Right kidney (tissue), 1 donor: ENCODE measurements at regions not wholly inside any gene's neighbourhood (a gene's known extent, or its start where the extent isn't known, plus 50 kb on each side); places are given as distances from the start of the nearest gene placed in this dataset.

Experiments
- DNase-seq: peaks from one replicate; pipeline ENCODE4 v3.0.0-alpha.2; 2016

DNA sequence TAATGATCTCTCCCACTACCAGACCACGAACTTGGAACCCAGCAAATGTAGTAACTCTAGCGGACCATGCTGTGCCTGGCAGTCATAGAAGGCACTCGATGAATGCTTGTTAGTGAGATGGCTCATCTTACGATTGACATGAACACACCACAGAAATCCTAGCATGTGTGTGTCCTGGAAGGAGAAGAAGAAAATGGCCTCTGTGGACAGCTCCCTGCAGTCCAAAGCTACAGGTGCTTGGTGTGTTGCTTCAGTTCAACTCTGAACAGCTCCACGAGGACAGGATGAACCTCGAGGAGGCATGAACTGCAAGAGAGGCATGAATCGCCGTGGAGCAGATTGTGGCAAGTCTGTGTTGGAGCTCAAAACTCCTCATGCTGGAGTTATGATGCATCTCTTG is 93.5 kb downstream of the KLF6 start:
- no peak for DNase-seq

DNA sequence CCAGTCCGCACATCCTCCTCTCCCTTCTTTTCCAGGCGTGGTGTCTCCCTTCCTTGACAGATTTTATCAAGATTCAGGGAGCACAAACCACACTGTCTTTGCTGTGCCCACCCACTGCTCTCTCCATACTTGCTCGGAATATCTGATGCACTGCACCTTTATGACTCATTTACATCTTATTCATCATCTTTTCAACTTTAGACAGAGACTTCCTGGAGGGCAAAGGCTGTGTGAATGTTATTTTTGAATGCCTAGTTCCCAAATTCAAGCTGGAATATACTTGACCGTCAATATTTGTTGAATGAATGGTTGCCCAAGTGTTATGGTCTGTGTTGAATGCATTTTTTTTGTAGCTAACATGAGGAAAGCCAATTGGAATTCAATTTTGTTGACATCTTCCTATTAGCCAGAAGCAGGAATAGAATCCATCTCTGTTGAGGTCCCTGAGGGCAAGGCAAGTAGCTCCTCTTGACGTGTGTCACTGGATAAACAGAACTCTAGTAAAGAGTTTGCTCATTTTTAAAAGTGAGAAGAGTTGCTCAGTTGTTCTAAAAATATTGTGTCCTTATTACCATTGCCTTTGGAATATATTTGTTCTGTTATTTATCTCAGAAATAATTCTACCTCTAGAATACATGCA is 95.0 kb downstream of the KLF6 start:
- no peak for DNase-seq

DNA sequence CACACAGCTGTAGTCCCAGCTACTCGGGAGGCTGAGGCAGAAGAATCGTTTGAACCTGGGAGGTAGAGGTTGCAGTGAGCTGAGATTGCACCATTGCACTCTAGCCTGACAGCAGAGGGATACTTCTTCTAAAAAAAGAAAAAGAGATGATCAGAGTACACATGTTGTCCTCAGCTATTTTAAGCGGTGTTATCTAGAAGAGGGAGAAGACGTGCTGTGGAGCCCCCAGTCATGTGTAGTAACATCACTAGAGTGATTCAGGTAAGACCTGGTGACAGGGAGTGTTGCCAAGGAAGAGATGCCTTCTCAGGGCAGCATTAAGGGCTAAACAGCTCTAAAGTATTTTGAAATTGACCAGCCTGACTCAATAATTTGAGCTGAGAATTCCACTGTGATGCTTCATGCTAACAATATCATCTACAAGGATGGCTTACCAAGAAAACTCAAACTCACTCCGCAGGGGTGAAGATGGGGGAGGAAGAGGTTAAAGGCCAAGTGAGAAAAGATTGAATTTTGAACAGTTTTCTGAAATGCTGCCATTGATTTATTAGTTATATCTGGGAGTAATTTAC is 97.4 kb downstream of the KLF6 start:
- DNase-seq: no peak

DNA sequence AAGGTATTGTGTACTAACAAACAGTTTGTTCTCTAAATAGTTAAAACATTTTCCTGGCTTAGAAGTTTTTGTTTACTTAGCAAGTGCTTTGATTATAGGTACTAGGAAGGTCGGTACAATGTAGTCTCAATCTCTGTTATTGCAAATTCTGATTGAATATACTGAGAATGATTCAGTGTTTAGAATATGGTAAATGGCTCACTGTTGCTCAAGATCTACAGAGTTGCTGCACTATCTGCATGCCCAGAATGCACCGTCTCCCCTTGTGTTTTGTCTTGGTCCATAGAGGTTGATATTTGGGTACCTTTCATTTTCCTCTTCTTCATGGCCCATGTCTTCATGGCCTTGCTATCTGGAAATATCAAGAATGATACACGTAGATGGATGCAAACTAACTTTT is 99.6 kb downstream of the KLF6 start:
- no peak for DNase-seq

DNA sequence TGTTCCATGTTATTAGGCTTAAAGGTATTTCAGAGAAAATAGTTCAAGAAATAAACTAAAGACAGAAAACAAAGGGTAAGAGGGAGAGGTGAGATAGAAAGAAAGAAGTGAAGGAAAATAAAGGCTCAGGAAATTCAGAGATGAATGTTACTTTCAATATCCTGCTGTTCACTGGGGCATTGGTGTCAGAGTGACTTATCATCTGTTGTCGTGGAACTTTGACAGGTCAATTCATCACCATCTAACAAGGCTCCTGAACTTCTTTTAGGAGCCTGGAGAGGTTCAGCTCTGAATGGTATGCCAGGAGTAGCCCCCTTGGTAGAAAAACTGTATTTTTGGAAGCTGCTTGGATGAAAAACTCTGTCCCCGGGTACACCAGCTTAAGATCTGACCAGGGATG is 100.1 kb downstream of the KLF6 start:
- DNase-seq: no peak

DNA sequence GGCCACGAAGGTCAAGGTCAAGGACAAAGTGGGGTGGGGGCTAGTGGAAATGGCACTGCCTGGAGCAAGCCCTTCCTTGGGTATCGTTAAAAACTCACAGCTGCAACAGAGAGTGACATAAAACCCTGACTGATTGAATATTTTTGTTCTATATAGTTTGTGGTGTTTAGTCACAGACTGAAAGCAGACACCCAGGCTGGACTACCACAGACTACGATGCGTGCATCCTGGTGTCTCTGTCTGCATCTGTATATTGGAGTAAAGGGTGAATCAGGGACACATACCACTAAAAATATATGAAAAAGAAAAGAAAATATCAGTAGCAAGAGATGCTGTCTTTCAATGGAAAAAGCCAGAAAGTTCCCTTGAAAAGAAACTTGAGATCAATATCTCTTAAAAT is 101.4 kb downstream of the KLF6 start:
- DNase-seq: no peak

DNA sequence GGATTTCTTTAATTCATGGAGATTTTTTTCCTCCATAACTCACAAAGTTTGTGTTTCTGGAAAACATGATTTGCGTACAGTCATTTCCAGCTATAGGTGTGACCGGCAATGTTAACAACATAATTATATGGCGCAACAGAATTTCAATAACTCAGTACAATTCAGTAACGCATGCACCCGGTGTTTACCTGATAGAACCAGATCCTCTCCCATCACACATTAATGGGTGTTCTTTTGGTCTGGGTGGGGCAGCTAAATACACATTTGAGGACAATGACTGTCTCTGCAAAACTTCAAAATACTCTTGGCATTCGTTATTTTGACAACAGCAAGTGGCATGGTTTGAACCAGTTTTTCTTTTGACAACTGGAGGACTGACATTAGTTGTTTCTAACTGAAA is 102.3 kb downstream of the KLF6 start:
- DNase-seq: no peak

DNA sequence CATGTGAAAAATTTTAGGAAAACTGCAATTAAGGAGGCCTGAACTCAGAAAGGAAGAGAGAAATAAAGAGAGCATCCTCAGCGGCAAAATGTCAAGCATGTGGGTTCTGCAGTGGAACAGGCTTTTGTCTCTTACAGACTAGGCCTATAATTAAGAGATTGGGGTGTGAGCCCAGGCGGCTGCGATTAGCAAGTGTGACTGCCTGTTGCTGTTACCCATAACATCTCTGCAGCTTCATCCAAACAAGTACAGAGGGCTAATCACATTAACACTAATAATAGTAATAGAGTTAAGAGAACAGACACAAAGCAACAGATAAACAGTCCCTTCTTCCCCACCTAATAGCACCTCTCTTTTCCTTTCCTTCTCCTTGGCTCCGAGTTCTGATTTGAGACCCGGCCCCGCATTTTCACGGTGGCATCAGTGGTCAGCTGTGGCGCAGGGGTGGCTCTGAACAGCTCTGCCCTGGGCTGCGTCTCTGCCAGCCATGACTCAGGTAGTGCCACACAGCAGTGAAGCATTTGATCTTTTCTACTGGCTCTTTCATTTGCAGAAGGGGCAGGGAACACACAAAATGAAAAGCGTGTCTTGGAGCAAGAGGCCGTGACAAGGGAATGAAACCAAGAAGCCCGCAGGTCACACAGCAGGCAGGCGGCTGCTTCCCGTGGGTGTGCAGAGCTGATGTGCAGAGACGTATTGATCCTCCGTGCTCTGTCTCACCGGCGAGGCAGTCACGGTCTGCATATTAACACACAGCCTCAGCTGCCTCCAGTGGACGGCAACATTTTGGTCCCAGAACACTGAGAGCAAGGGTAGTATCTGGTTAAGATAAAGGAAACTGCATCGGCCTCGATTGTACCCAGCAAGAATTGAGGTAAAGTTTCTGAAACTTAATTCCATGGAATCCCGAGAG is 103.1 kb downstream of the KLF6 start:
- DNase-seq: no peak

DNA sequence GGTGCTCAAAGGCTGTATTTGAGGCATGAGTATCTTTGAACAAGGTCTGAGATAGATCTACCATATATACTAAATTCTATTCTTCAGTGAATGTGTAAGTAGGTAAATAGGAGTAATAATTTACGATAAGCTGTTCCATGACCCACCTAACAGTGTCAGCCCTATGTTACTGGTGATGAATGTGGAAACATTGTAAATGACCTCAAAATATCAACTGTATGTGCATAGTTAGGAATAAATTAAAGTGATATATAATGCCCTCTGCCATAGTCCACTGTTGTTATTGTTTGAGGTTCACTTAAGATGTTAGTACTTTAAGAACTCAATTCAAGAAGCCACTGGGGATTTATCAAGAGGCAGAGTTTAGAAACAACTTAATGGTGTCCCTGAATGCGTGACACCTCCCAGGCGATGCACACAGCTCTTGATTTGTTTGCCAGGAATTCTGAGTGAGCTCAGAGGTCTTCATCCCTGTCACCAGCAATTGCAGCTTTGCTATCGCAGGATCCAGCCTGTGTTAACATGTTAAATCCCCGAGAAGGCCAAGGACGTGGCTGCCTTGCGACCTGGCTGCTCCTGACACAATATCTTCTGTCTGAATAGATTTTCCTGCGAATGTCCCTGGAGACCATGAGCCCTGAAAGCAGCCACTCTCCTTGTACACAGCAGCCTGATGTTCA is 104.9 kb downstream of the KLF6 start:
- DNase-seq: no peak

DNA sequence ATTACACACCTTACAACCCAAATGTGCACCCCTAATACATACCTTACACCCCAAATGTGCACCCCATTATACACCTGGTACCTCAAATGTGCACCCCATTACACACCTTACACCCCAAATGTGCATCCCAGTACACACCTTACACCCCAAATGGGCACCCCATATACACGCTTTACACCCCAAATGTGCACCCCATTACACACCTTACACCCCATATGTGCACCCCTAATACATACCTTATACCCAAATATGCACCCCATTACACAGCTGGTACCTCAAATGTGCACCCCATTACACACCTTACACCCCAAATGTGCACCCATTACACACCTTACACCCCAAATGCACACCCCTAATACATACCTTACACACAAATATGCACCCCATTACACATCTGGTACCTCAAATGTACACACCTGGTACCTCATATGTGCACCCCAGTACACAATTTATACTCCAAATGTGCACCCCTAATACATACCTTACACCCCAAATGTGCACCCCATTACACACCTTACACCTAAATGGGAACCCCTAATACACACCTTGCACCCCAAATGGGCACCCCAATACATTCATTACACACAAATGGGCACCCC is 106.3 kb downstream of the KLF6 start:
- DNase-seq: no peak

DNA sequence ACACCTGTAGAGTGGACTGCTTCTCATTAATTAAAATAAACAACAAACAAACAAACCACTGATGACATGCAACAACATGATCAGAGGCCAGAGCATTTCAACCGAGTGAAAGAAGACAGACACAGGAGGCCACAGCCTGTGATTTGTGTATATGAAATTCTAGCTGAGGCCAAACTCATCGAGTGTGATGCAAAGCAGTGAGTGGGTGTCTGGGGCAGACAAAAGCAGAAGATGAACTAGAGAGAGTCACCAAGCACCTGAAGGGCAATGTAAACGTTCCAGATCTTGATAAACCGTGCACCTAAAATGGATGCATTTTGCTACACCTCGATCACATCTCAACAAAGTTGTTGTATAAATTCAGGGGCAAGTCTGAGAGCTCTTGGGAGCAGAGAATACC is 108.4 kb downstream of the KLF6 start:
- DNase-seq: no peak

DNA sequence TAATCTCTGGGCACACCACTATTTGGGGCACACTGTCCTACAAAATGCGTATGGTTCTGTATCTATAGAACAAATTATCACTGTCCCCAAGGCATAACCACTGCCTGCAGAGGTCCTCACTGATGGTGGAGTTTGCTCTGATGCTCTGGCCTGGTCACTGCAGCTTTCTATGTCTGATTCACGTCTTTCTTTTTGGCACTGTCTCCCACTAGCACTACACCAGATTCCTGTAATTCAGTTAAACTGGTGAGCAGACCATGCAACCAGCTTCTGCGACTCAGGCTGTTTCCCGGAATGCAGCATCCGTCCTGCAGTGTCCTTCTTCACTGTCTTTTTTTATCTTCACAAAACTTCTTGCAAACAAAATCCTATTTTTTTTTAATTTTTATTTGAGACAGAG is 112.8 kb downstream of the KLF6 start:
- no peak for DNase-seq

DNA sequence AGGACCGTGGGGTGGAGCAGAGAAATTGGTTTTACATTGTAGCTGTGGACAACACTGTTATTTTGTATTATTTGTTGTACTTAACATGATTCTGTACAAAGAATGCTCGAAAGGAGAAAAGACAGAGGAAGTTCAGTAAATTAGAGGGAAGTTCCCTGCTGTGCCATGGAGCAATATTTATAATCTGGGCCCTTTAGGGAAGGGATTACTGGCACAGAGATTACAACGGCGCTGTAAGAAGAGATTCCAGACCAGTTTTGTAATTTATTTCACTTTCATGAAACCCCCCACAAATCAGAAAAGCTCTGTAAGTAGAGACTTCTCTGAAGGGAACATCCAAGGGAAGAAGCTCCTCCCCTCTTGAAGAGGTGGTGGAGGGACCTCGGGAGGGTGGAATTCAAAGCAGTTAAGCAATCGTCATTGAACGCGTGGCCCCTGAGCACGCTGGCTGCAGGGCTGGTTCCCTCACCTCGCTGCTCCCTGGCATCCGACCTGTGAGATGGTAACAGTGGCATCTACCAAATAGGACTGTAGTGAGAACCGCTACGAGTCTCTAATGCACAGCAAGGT is 113.5 kb downstream of the KLF6 start:
- no peak for DNase-seq

DNA sequence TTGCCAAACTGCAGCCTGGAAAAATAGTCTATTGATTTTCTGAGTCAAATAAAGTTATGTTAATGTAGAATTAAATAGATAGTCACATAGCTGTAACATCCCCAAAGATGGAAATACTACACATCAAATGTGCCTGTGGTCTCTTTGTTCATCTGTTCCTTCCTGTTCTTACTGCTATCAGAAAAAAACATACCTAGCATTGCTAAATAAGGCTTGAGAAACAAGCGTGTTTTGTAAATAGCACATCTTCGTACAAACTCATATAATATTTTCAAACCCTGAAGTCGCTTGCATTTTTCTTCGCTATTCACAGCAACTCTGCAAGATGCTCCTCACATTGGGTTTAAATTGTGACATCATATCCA is 116.1 kb downstream of the KLF6 start:
- no peak for DNase-seq

DNA sequence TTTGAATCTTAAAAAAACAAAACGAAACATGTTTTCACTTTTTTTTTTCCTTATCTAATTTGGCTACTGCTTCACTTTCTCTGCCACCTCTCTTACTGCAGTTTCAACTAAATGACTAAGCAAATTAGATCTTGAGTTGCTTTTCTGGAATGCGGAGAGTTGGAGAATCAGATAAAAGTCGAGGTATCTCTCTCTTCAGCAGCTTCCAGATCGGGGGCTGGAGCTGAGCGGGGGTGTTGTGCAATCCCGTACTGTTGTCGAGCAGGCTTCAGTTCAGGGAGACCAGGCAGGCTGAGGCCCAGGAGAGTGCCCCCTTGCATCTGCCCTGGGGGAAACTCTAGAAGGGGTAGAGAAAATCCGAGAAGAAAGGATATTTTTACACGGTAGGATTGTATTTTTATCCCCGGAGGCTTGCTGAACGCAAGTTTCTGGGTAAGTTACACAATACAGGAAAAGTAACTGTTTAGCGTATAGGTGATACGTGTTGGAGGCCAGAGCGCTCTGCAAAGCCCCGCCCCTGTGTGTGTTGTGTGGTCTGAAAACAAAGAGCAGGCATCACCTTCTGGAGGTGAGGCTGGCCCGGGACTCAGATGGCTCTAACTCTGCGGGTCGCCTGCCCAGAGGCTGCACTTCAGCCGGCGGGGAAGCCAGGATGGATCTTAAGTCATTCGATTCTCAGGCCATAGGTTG is 116.6 kb downstream of the KLF6 start:
- peak; percentile 35 for DNase-seq

DNA sequence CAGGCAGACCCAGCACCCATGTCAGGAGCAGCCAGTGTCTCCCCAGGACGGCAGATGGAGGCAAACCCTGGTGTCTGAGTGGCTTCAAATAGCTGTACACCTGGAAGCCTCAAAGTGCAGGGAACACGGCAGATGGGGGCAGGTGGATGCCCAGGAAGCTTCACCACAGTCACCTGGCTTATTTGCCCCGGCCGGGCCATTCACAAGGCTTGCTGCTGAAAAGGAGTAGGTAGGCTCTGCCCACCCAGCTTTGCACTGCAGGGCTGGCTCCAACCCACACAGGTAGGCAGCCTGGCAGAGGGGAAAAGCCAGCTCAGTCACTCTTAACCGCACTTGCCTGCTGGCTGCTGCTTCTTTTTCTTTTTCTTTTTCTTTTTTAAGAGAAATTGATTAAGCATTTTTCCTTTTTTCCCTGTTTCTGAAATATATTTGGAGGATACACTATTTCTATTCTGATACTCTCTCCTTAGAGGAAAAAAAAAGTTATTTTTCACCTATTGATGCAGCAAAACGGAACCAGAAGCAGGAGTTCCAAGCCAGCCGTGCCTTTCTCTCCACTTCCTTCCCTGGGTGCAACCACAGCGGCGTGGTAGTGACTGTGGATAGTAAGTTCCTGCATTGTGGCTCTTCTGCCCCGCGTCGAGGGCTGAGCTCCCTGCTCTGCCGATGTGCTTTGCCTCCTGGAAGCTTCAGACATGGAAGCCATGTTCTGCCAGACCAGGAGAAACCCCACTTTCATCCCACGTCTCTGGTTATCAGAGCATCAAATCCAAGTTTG is 118.3 kb downstream of the KLF6 start:
- DNase-seq: no peak

DNA sequence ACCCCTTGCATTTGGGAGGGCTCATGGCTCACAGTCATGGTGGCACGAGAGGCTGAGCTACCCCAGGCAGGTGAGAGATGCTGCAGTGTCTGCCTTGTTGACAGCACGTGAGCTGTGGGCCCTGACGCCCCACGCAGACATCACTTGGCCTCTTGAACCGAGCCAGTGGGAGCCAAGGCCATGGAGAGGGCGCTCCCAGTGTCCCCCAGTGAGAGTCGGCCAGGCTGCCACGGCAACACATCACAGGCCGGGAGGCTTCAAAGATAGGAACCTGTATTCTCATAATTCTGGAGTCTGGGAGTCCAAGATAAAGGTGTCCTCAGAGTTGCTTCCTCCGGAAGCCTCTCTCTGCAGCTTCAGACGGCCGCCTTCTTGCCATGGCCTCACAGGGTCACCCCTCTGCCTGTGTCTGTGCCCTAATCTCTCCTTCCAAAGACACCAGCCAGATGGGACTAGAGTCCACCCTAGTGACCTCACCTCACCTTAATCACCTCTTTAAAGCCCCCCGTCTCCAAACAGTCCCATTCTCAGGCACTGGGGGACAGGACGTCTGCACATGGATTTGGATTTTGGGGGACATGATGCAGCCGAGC is 119.6 kb downstream of the KLF6 start:
- no peak for DNase-seq

DNA sequence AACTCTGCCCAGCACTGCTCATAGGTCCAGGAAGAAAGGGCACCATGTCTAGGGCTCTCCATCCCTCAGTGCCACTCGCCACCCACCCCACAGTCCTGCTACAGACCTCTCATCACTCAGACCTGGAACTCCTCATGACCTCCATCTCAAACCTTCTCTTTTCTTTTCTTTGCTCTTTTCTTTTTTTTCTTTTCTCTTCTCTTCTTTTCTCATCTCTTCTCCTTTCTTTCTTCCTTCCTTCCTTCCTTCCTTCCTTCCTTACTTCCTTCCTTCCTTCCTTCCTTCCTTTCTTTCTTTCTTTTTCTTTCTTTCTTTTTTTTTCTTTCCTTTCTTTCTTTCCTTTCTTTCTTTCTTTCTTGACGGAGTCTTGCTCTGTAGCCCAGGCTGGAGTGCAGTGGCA is 122.2 kb downstream of the KLF6 start:
- no peak for DNase-seq

DNA sequence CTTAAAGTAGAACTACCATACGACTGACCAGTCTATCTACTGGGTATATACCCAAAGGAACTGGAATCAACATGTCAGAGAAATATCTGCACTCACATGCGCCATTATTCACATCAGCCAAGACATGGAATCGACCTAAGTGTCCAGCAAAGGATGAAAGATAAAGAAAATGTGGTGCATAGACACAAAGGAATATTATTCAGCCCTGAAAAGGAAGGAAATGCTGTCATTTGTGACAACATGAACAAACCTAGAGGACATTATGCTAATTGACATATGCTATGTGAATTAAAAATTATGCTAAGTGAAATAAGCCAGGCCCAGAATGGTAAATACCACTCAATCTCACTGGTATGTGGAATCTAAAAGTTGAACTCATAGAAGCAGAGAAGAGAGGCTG is 123.7 kb downstream of the KLF6 start:
- DNase-seq: no peak

DNA sequence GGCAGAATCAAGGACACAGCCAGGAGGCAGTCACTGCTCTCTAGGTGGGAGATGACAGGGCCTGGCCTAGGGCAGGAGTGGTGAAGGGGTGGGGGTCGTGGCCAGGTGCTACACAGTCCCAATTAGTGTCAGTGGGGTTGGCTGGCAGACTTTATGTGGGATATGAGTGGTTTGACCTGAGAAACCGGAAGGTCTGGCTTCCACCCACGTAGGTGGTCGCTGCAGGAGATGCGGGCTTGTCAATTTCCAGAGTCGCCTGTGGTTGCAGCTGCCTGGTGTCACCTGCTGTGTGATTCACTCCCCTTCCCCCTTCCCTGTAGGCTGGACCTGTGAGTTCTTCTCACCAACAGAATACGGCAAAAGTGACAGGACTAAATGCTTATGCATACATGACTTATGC is 124.3 kb downstream of the KLF6 start:
- no peak for DNase-seq
